ENCODE measurements at regions not wholly inside any gene's neighbourhood (a gene's known extent, or its start where the extent isn't known, plus 50 kb on each side); places are given as distances from the start of the nearest gene placed in this dataset.

GRCh38 chr20:52242237-52243230 is 51.0 kb upstream of the ZFP64 start:
- TF ChIP-seq, protein P1, sequence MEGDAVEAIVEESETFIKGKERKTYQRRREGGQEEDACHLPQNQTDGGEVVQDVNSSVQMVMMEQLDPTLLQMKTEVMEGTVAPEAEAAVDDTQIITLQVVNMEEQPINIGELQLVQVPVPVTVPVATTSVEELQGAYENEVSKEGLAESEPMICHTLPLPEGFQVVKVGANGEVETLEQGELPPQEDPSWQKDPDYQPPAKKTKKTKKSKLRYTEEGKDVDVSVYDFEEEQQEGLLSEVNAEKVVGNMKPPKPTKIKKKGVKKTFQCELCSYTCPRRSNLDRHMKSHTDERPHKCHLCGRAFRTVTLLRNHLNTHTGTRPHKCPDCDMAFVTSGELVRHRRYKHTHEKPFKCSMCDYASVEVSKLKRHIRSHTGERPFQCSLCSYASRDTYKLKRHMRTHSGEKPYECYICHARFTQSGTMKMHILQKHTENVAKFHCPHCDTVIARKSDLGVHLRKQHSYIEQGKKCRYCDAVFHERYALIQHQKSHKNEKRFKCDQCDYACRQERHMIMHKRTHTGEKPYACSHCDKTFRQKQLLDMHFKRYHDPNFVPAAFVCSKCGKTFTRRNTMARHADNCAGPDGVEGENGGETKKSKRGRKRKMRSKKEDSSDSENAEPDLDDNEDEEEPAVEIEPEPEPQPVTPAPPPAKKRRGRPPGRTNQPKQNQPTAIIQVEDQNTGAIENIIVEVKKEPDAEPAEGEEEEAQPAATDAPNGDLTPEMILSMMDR (IDR thresholded peaks at IDR 0.05; ENCODE audit: borderline replicate concordance, insufficient read depth, low read depth, low read length): no peak
- no peak overlapping the region for H3K4me3 ChIP-seq (ENCODE audit: low read depth, low read length)

Measured in GM12875 (cell line).